Choroid plexus epithelial cell (primary cell): ENCODE measurements at regions not wholly inside any gene's neighbourhood (a gene's known extent, or its start where the extent isn't known, plus 50 kb on each side); places are given as distances from the start of the nearest gene placed in this dataset.

Experiments used
- DNase-seq: peaks from one replicate; pipeline ENCODE4 v3.0.0-alpha.2; 2010; ENCODE audit warnings: low read depth
- H3K4me3 ChIP-seq: 2 replicates; pipeline ENCODE4 v1.5.1; 2011; ENCODE audit warnings: low read depth, mild to moderate bottlenecking, control low read depth, low read length, moderate library complexity
- CTCF ChIP-seq: conservative IDR thresholded peaks from 2 replicates; pipeline ENCODE4 v1.5.1; 2011; ENCODE audit warnings: low read depth, mild to moderate bottlenecking, control low read depth, inconsistent platforms, low read length, moderate library complexity

GRCh38 chr20:39624316-39624715, 662.2 kb downstream of the DHX35 start:
- no peak for TF ChIP-seq CTCF
- no peak overlapping the region for H3K4me3 ChIP-seq
- DNase-seq: no peak

GRCh38 chr20:39623584-39624234, 661.6 kb downstream of the DHX35 start:
- no peak for TF ChIP-seq CTCF
- DNase-seq: peak; percentile 11
- no peak overlapping the region for H3K4me3 ChIP-seq

- no peak for TF ChIP-seq CTCF
- DNase-seq: no peak
Measured at GRCh38 chr20:39619271-39619785, 657.2 kb downstream of the DHX35 start.

GRCh38 chr20:39611901-39612300, 649.8 kb downstream of the DHX35 start:
- H3K4me3 ChIP-seq: no peak overlapping the region
- no peak for TF ChIP-seq CTCF
- no peak for DNase-seq

More at GRCh38 chr20:39619271-39619785, 657.2 kb downstream of the DHX35 start:
- H3K4me3 ChIP-seq: no peak overlapping the region

GRCh38 chr20:39607141-39607540, 645.0 kb downstream of the DHX35 start:
- no peak overlapping the region for H3K4me3 ChIP-seq
- no peak for TF ChIP-seq CTCF
- peak; percentile 33 for DNase-seq

- H3K4me3 ChIP-seq: no peak overlapping the region
- TF ChIP-seq CTCF: no peak
- DNase-seq: no peak
Measured at GRCh38 chr20:39605908-39606307, 643.8 kb downstream of the DHX35 start.

- H3K4me3 ChIP-seq: no peak overlapping the region
- no peak for TF ChIP-seq CTCF
- no peak for DNase-seq
Measured at GRCh38 chr20:39605361-39605760, 643.2 kb downstream of the DHX35 start.
